Urothelium cell line (cell line): ENCODE measurements at regions not wholly inside any gene's neighbourhood (a gene's known extent, or its start where the extent isn't known, plus 50 kb on each side); places are given as distances from the start of the nearest gene placed in this dataset.
"Not testable (repeated sequence)": the region's sequence is repeated elsewhere in the genome, so short reads cannot be mapped to it uniquely, and the experiment has no call there.

Experiments used
- DNase-seq: peaks from one replicate; pipeline ENCODE4 v3.0.0; 2011; ENCODE audit warnings: low spot score, mixed read lengths
- FAIRE-seq: peaks from 2 replicates; lab custom pipeline; 2011; peaks lifted over from hg19 to GRCh38; lab: Jason Lieb, UNC

DNA sequence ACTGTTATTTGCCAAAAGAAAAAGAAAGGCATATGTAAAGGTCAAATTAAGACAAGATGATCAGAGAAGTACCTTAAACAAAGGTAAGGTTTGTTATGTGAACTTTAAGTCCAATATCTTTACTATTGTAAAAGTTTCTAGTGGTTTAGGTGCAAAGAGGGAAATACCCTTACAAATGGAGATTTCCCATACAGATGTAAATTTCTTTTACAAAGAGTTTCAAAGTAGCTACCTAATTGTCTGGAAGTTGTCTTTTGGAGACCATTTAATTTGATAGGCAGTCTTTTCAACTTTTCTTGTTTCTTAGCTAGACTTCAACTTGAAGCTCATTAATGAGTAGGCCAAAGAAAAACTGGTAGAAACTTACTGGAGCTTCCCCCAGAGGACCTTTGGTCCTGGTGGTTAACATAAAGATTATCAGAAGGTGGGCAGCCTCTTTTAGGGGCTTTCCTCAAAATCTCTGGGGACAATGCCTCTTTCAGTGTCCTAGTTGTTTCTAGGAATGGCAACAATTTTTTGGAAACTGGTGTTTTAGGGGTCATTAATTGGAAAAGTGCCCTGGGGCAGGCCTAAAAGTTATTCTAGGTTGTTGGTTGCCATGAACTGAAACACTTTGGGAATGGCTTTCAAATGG lies 297.3 kb downstream of the GUCY2F start:
- DNase-seq (no peak), FAIRE-seq (no peak)

DNA sequence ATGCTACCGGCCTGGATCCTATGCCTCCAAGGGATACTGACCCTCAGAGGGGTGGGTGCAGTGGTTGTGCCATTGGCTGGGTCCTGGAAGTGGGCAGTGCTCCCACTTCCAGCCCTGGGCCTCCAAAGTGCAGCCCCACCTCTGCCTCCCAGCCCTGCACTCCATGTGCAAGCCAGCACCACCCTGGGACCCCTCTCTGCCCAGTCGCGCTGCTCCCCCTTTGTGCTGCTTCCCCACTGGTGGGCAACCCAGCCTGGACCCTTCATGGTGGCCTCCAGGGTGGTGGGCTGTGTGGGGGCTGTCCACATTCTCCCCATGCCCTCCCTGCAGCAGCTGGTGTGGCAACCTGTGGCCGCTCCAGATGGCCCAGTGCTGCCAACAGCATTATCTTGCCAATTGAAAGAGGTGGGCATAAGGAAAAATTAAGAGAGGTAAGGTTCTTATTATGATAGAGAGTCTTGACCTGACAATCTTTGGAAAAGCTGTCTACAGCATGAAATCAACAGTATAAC lies 309.7 kb downstream of the GUCY2F start:
- FAIRE-seq, result no peak

DNA sequence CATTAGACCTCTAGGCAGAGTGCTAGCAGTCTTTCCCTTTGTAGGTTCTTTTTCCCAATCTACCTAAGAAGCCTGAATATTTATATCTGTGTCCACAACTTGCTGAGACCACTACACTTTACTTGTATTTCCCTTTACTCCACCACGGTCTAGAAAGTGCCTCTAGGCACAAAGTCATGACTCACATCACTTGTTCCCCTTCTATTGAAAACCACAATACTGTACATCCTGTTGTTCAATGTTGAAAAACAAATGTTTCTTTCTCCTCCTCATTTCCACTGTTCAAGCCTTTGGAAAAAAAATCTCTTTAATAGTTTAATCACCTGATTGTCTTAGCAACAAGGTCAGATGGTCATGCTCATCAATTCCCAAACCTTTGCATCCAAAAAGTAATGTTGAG lies 326.7 kb downstream of the GUCY2F start:
- FAIRE-seq (no peak), DNase-seq (peak; percentile 0)

More for the DNA sequence above, 309.7 kb downstream of the GUCY2F start:
- DNase-seq, result no peak

GRCh38 chrX:109144173-109144572 lies 337.7 kb downstream of the GUCY2F start:
- not testable (repeated sequence) for DNase-seq

DNA sequence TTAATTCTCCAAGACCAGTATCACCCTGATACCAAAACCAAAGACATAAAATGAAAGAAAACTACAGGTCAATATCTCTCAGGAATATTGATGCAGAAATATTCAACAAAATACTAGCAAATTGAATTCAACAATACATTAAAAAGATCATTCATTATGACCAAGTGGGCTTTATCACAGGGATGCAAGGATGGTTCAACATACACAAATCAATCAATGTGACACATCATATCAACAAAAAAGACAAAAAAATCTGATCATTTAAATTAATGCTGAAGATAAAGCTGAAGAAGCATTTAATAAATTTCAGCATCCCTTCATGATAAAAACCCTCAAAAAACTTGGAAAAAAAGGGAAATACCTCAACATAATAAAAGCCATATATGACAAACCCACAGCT lies 341.4 kb downstream of the GUCY2F start:
- FAIRE-seq, result no peak
- no peak for DNase-seq

More at GRCh38 chrX:109144173-109144572, 337.7 kb downstream of the GUCY2F start:
- FAIRE-seq, result not testable (repeated sequence)

DNA sequence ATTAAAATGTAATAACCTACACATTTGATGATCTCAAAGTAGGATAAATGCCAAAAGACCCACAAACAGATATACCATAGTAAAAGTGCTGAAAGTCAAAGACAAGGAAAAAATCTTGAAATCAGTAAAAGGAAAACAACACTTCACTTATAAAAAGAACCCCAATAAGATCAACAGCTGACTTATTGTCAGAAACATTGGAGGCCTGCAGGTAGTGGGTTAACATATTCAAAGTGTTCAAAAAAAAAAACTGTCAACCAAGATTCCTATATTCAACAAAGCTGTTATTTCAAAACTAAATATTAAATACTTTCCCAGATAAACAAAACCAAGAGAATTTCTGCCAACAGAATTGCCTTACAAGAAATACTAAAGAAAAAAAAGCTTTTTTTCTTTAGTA lies 347.1 kb downstream of the GUCY2F start:
- DNase-seq, result no peak
- no peak for FAIRE-seq

DNA sequence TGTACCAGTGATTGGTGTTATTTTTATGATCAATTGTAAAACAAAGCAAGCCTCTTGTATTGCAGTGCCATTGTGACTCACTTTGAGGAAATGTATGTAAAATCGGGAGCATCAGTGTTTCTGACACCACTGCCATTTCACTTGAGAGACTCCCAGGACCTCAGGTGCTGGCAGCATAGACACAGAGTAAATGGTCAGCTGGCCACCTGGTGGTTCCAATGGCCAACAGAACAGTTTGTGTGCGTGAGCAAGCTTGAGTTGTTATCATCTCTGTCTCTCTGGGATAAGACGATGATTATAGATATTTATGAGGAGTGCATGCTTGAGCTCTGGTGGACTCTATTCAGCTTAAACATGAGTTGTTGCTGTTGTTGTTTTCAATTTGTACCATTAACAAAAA lies 356.6 kb downstream of the GUCY2F start:
- no peak for DNase-seq

GRCh38 chrX:109089359-109089758 lies 353.0 kb upstream of the IRS4 start:
- DNase-seq (no peak), FAIRE-seq (no peak)

More for the DNA sequence above, 356.6 kb downstream of the GUCY2F start:
- FAIRE-seq, result no peak

- FAIRE-seq, result no peak
- no peak for DNase-seq
Observed at GRCh38 chrX:109077788-109078187, 341.4 kb upstream of the IRS4 start.

DNA sequence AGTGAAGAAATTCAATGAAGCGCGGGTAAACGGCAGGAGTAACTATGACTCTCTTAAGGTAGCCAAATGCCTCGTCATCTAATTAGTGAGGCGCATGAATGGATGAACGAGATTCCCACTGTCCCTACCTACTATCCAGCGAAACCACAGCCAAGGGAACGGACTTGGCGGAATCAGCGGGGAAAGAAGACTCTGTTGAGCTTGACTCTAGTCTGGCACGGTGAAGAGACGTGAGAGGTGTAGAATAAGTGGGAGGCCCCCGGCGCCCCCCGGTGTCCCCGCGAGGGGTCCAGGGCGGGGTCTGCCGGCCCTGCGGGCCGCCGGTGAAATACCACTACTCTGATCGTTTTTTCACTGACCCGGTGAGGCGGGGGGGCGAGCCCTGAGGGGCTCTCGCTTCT lies 317.8 kb upstream of the IRS4 start:
- DNase-seq, FAIRE-seq: not testable (repeated sequence)

GRCh38 chrX:109049903-109050302 lies 313.5 kb upstream of the IRS4 start:
- DNase-seq, result no peak
- FAIRE-seq, result no peak

DNA sequence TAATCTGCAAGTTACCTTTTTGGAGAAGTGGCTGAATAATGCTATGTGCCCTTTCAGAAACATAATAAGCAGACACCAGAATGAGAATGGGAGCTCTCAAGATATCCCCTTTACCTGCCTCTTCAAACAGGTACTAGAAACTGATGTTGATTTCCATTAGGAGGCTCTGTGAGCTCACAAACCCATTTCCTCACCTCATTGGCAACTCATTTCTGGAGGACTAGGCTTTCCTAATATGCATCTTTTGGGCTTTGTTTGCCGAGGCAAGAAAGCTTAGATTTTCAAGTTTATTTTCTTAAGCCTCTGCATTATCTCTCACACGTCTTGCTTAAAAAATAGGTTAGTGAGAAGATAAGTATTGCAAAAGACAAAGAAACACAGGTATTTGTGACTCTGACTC lies 313.1 kb upstream of the IRS4 start:
- no peak for DNase-seq
- no peak for FAIRE-seq

- no peak for DNase-seq
- FAIRE-seq, result no peak
Observed at GRCh38 chrX:109040057-109040456, 303.7 kb upstream of the IRS4 start.

DNA sequence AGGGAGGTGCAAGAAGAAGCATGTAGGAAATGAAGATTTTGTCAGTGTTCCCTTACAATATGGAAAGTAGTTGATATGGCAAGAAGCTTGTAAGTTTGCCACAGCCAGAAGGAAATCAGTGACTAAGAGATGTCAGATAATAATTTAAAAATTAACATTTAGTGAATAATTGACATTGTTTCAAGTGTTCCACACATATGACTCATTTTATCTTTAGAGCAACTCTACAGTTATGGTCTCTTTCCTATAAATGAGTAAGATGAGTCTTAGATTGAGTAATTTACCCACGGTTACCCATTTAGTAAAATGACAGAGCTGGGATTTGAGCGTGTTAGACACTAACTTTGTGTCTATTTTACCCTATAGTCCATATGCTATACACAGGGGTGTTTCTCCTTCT lies 300.3 kb upstream of the IRS4 start:
- DNase-seq (no peak), FAIRE-seq (no peak)

DNA sequence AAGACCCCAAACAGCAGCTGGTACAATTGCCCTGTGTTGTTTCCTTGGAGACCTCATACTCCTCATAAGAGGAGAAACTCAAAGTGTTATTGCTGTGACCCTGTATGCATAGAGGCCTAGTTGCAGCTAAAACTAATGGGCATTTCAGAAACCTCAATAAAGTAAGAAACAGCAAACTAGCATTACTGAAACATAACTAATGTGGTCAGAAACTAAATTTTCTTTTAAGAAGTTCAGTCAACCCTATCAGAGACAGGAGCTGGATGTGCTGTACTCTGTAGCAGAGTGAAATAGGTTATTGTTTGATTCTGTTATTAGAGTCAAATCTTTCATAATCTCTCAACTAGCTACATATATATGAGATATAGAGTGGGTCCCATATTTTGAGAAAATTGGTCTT lies 257.5 kb upstream of the IRS4 start:
- no peak for FAIRE-seq
- no peak for DNase-seq

DNA sequence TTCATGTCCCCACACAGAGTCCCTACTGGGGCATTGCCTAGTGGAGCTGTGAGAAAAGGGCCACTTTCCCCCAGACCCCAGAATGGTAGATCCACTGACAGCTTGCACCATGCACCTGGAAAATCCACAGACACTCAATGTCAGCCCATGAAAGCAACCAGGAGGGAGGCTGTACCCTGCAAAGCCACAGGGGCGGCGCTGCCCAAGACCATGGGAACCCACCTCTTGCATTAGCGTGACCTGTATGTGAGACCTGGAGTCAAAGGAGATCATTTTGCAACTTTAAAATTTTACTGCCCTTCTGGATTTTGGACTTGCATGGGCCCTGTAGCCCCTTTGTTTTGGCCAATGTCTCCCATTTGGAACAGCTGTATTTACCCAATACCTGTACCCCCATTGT lies 236.5 kb upstream of the IRS4 start:
- FAIRE-seq, DNase-seq: not testable (repeated sequence)

GRCh38 chrX:108947205-108947604 lies 210.8 kb upstream of the IRS4 start:
- FAIRE-seq (no peak), DNase-seq (no peak)

GRCh38 chrX:108946531-108946930 lies 210.2 kb upstream of the IRS4 start:
- no peak for DNase-seq
- FAIRE-seq, result no peak

- peak; percentile 0 for DNase-seq
- FAIRE-seq, result no peak
Observed at GRCh38 chrX:108945883-108946523, 209.6 kb upstream of the IRS4 start.

GRCh38 chrX:108914791-108915190 lies 178.4 kb upstream of the IRS4 start:
- FAIRE-seq, result no peak
- no peak for DNase-seq

DNA sequence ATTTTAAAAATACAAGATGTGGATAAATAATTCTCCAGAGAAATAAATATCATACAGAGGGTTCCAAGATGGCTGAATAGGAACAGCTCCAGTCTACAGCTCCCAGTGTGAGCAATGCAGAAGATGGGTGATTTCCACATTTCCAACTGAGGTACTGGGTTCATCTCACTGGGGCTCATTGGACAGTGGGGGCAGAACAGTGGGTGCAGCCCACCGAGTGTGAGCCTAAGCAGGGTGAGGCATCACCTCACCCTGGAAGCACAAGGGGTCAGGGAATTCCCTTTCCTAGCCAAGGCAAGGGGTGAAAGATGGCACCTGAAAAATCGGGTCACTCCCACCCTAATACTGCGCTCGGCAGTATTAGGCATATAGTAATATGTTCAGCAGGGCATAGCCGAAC lies 167.5 kb upstream of the IRS4 start:
- FAIRE-seq, DNase-seq: not testable (repeated sequence)

DNA sequence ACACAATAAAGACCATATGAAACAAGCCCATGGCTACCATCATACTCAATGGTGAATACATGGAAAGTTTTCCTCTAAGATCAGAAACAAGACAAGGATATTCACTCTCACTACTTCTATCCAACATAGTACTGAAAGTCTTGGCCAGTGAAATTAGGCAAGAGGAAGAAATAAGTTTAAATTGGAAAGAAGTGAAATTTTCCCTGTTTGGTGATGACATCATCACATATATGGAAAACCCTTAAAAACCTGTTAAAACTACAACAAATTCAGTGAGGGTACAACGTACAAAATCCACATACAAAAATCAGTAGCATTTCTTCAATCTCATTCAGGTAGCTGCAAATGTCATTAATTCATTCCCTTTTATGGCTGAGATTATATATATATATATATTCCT lies 164.0 kb upstream of the IRS4 start:
- no peak for DNase-seq
- no peak for FAIRE-seq
